Activated CD8-positive, alpha-beta T cell treated with anti-CD3 and anti-CD28 coated beads for 36 hours (primary cell): ENCODE measurements at regions not wholly inside any gene's neighbourhood (a gene's known extent, or its start where the extent isn't known, plus 50 kb on each side); places are given as distances from the start of the nearest gene placed in this dataset.
"Not testable (repeated sequence)": the region's sequence is repeated elsewhere in the genome, so short reads cannot be mapped to it uniquely, and the experiment has no call there.

Experiments used
- ATAC-seq: fragments of 200-7000 bp; cut with Tn5 transposase; one replicate; pipeline ENCODE4 v1.10.0; 2021; ENCODE audit warnings: mild to moderate bottlenecking, moderate library complexity
- CTCF ChIA-PET: fragments of 350-600 bp; sonication (Branson Sonifier 250); formaldehyde crosslinking; loops from one replicate; lab custom pipeline; 2021; ENCODE audit warnings: antibody characterized with exemption; lab: Charles Lee
- POLR2A ChIA-PET: fragments of 350-600 bp; sonication (Branson Sonifier 250); formaldehyde crosslinking; loops from one replicate; lab custom pipeline; 2021; ENCODE audit warnings: antibody characterized with exemption; lab: Charles Lee
- DNase-seq: peaks from one replicate; pipeline ENCODE4 v3.0.0-alpha.2; 2020
- H3K27ac Mint-ChIP-seq: one replicate; pipeline ENCODE4 v1.8.0; 2021; ENCODE audit warnings: mild to moderate bottlenecking, mixed read lengths
- H3K27me3 Mint-ChIP-seq: one replicate; pipeline ENCODE4 v1.8.0; 2021; ENCODE audit warnings: mixed read lengths
- H3K36me3 Mint-ChIP-seq: one replicate; pipeline ENCODE4 v1.8.0; 2021; ENCODE audit warnings: low read depth, mixed read lengths
- H3K4me1 Mint-ChIP-seq: one replicate; pipeline ENCODE4 v1.8.0; 2021; ENCODE audit warnings: low read depth, mixed read lengths
- H3K4me3 Mint-ChIP-seq: one replicate; pipeline ENCODE4 v1.8.0; 2021; ENCODE audit warnings: mild to moderate bottlenecking, moderate library complexity, mixed read lengths
- H3K9me3 Mint-ChIP-seq: one replicate; pipeline ENCODE4 v1.8.0; 2021; ENCODE audit warnings: mixed read lengths
- intact Hi-C: fragments of 100-400 bp; cut with micrococcal nuclease; formaldehyde crosslinking; loops from one replicate; pipeline ENCODE4 v1.10.0; 2022
- TF ChIP-seq, protein P1 (sequence below): fragments of 200-600 bp; IDR thresholded peaks from one replicate; pipeline ENCODE4 v1.8.0; 2022; ENCODE audit warnings: antibody characterized with exemption, mild to moderate bottlenecking

DNA sequence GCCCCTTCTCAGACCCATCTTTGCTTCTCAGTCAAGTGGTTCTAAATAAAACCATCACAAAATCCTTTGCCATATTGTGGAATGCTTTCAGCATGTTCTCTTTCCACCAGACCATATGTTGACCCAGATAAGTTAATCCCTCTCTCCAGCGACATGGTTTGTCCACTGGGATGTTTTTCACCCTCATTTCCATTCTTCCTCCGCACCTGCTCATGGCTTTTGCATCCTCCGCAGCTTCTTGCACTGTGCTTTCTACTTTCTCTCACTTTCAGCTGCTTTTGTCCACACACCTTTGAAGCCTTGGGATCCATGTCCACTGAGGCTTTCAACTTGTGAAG lies 52.3 kb upstream of the WAC start:
- no peak overlapping the region for H3K27ac Mint-ChIP-seq
- H3K9me3 Mint-ChIP-seq: no peaks in the 10 kb centered on the region
- no peaks in the 10 kb centered on the region for H3K4me1 Mint-ChIP-seq
- H3K4me3 Mint-ChIP-seq: no peak overlapping the region
- ATAC-seq (no peak), DNase-seq (no peak)
- H3K27me3 Mint-ChIP-seq: peaks cover 1% of the 10 kb centered on the region
- CTCF ChIA-PET: interaction anchor here (1.1 kb wide), 1 partner anchor 17 kb away, joined by 3 read pairs; no protein-coding TSS in a partner anchor
- POLR2A ChIA-PET: no interaction called here
- TF ChIP-seq, protein P1, sequence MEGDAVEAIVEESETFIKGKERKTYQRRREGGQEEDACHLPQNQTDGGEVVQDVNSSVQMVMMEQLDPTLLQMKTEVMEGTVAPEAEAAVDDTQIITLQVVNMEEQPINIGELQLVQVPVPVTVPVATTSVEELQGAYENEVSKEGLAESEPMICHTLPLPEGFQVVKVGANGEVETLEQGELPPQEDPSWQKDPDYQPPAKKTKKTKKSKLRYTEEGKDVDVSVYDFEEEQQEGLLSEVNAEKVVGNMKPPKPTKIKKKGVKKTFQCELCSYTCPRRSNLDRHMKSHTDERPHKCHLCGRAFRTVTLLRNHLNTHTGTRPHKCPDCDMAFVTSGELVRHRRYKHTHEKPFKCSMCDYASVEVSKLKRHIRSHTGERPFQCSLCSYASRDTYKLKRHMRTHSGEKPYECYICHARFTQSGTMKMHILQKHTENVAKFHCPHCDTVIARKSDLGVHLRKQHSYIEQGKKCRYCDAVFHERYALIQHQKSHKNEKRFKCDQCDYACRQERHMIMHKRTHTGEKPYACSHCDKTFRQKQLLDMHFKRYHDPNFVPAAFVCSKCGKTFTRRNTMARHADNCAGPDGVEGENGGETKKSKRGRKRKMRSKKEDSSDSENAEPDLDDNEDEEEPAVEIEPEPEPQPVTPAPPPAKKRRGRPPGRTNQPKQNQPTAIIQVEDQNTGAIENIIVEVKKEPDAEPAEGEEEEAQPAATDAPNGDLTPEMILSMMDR: no peak
- no peaks in the 10 kb centered on the region for H3K36me3 Mint-ChIP-seq
- intact Hi-C loops: no loop called here

- H3K4me3 Mint-ChIP-seq, H3K9me3 Mint-ChIP-seq, H3K4me1 Mint-ChIP-seq, H3K27me3 Mint-ChIP-seq, H3K27ac Mint-ChIP-seq, POLR2A ChIA-PET, ATAC-seq, H3K36me3 Mint-ChIP-seq, DNase-seq, intact Hi-C loops: not testable (repeated sequence)
- CTCF ChIA-PET: interaction anchor here (1.1 kb wide), 2 partner anchors 18 to 87 kb away, joined by 3 read pairs; no protein-coding TSS in a partner anchor
These were observed 51.6 kb upstream of the WAC start for GRCh38 chr10:28481346-28481745.

GRCh38 chr10:28481968-28482367 lies 51.0 kb upstream of the WAC start:
- Mint-ChIP-seq H3K27ac (no peak overlapping the region), H3K9me3 (no peaks in the 10 kb centered on the region), H3K4me3 (no peak overlapping the region), H3K36me3 (no peaks in the 10 kb centered on the region), H3K4me1 (peaks cover under 1% of the 10 kb centered on the region), H3K27me3 (peaks cover 1% of the 10 kb centered on the region)
- TF ChIP-seq, protein P1: no peak
- POLR2A ChIA-PET: no interaction called here
- CTCF ChIA-PET: interaction anchor here (1.1 kb wide), 1 partner anchor 88 kb away, joined by 3 read pairs; no protein-coding TSS in a partner anchor
- DNase-seq: no peak
- intact Hi-C loops: no loop called here
- no peak for ATAC-seq
